Hematopoietic multipotent progenitor cell treated with erythropoietin and hydrocortisone succinate and interleukin-3 and kit ligand, for 4 days (in vitro differentiated cells): ENCODE measurements at regions not wholly inside any gene's neighbourhood (a gene's known extent, or its start where the extent isn't known, plus 50 kb on each side); places are given as distances from the start of the nearest gene placed in this dataset.
"Not testable (repeated sequence)": the region's sequence is repeated elsewhere in the genome, so short reads cannot be mapped to it uniquely, and the experiment has no call there.

Experiments used
- DNase-seq: peaks from one replicate; pipeline ENCODE4 v3.0.0-alpha.2; 2015

- DNase-seq: no peak
Observed at GRCh38 chr15:67920524-67921240, 80.8 kb upstream of the RNU6-1 start.

DNA sequence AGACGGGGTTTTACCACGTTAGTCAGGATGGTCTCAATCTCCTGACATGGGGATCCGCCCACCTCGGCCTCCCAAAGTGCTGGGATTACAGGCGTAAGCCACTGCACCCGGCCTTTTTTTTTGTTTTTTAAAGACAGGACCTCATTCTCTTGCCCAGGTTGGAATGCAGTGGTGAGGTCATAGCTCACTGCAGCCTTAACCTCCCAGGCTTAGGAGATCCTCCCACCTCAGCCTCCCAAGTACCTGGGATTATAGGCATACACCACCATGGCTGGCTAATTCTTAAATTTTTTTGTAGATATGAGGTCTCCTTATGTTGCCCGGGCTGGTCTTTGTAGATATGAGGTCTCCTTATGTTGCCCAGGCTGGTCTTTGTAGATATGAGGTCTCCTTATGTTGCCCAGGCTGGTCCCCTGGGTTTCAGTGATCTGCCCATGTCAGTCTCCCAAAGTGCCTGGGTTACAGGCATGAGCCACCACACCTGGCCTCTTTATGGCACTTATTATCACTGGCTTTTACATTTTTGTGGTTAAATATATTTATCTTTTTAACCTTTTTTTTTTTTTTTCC lies 82.3 kb upstream of the RNU6-1 start:
- DNase-seq: peak; percentile 54

DNA sequence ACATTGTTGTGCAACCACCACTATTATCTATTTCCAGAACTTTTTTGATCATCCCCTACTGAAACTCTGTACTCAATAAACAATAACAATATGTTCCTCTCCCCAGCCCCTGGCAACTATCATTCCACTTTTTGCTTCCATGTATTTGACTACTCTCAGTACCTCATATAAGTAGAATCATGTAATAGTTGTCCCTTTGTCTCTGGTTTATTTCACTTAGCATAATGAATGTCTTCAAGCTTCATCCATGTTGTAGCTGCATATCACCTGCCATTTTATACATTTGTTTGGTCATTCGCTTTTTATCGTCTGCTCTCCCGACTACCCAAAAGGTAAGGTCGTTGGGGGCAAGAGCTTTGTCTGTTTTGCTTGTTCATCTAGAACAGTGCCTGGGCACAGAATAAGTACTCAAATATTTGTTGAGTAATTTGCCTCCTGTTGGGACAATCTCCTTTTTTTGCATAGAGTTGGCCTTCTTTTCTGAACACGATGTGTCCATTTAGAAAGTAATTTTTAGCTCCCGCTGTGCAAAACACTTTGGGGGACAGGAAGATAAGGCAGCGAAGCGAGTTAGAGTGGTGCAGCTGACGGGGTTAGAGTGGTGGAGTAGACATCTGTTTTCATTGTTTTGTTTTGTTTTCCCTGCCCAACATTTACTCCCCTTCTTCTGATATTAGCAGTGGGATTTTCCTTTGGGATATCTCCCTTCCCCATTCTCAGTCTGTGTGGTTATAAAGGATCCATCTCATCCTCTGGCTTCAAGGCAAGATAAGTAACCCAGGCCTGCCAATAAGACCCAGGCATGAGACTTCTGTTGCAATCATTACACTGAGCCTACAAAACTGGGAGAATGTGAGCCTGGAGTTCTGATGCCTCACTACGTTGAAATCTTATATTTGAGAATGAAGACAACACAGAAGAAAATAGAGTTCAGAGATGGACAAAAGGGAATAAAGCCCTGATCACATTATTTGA lies 83.4 kb upstream of the RNU6-1 start:
- no peak for DNase-seq

- no peak for DNase-seq
Observed at GRCh38 chr15:67924359-67924974, 84.6 kb upstream of the RNU6-1 start.

- no peak for DNase-seq
Observed at GRCh38 chr15:67925182-67925581, 85.3 kb upstream of the RNU6-1 start.

GRCh38 chr15:67927501-67928168 lies 87.8 kb upstream of the RNU6-1 start:
- no peak for DNase-seq

GRCh38 chr15:67928666-67929065 lies 88.8 kb upstream of the RNU6-1 start:
- DNase-seq: no peak

GRCh38 chr15:67930720-67931119 lies 90.9 kb upstream of the RNU6-1 start:
- DNase-seq: no peak

DNA sequence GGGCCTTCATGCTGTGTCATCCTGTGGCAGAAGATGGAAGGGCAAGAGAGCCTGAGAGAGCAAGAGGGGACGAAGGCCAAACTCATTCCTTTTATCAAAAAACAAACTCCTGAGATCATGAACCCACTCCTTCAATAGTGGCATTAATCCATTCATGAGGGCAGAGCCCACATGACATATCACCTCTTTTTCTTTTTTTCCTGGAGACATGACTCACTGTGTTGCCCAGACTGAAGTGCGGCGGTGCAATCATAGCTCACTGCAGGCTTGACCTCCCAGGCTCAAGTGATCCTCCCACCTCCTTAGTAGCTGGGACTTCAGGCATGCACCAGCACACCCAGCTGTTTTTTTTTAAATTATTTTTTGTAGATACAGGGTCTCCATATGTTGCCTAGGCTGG lies 92.0 kb upstream of the RNU6-1 start:
- DNase-seq: no peak

DNA sequence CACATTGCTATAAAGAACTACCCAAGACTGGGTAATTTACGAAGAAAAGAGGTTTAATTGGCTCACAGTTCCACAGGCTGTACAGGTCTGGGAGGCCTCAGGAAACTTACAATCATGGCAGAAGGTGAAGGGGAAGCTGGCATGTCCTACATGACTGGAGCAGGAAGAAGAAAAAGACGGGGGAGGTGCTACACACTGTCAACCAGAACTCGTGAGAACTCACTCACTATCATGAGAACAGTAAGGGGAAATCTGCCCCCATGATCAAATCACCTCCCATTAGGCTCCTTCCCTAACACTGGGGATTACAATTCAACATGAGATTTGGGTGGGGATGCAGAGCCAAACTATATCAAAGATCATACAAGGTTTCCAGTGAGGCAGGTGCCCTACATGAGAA lies 94.3 kb upstream of the RNU6-1 start:
- not testable (repeated sequence) for DNase-seq

GRCh38 chr15:67935244-67935643 lies 95.4 kb upstream of the RNU6-1 start:
- no peak for DNase-seq

DNA sequence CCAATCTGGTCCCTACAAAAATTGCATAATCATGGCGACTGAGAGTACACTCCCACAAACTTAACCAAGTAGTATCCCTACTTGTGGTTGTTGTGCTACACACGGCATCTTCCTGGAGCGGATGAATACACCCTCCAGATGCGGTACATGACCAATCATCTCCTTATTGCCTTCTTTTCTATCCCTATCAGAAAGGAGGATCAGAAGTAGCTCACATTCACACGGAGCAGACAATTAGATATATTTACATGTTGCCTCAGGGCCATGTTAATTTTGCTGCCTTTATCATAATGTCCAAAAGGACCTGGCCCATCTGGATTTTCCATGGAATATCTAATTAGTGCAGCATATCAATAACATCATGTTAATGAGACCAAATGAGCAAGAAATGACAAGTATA lies 96.4 kb upstream of the RNU6-1 start:
- no peak for DNase-seq

- no peak for DNase-seq
Observed at GRCh38 chr15:67937153-67937761, 97.4 kb upstream of the RNU6-1 start.

DNA sequence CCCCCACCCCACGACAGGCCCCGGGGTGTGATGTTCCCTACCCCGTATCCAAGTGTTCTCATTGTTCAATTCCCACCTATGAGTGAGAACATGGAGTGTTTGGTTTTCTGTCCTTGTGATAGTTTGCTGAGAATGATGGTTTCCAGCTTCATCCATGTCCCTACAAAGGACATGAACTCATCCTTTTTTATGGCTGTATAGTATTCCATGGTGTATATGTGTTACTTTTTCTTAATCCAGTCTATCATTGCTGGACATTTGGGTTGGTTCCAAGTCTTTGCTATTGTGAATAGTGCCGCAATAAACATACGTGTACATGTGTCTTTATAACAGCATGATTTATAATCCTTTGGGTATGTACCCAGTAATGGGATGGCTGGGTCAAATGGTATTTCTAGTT lies 99.3 kb upstream of the RNU6-1 start:
- not testable (repeated sequence) for DNase-seq

GRCh38 chr15:67939588-67940323 lies 99.9 kb upstream of the RNU6-1 start:
- DNase-seq: not testable (repeated sequence)

- DNase-seq: no peak
Observed at GRCh38 chr15:67940324-67940719, 100.5 kb upstream of the RNU6-1 start.

GRCh38 chr15:67941648-67942310 lies 101.9 kb upstream of the RNU6-1 start:
- no peak for DNase-seq

DNA sequence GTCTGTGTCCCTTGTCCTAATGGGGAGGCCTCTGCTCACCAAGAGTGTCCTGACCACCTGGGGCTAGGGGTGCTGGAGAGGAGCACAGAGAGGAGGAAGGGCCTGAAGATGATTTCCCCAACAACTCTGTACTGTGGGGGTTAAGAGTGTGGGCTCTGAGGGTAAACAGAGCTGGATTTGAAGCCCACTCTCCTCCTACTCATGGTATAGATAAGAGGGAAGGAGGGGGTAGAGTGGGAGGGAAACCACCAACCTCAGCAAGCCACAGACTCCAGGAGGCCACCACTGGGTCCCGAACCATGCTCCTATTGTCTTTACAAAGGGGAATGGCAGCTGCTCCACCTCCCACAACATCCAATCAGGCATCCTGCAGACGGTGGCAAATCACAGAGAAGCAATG lies 103.6 kb upstream of the RNU6-1 start:
- no peak for DNase-seq

DNA sequence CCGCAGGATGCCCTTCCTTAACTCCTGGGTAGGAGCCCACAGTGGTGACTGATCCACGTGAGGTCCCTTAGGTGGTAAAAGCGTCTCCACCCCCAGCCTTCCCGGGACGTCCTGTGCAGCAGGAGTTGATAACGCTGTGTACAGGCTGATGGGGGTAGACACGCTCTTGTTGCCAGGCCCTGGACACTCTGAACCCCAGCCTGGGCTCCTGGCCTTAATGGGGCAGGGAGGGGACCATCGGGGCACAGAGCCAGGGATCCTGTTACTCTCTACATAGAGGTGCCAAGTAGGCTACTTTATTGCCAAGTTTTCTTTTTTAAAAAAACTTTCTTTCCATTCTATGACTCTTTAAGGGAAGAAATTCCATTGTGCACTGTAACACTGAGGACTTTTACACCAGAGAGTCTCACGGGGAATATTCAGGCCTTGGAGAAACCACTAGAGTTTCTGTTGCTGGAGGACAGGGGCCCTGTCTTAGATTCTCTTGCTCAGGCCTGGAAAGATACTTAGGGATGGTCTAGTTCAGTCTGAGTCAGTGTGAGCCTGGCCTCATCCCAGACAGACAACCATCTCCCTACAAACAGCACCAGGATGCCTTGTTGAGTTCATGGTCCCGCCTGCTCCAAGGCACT lies 104.3 kb upstream of the RNU6-1 start:
- no peak for DNase-seq

GRCh38 chr15:67945131-67945530 lies 105.3 kb upstream of the RNU6-1 start:
- DNase-seq: no peak
